Right renal pelvis (tissue), 4 donors: ENCODE measurements at regions not wholly inside any gene's neighbourhood (a gene's known extent, or its start where the extent isn't known, plus 50 kb on each side); places are given as distances from the start of the nearest gene placed in this dataset.
"Not testable (repeated sequence)": the region's sequence is repeated elsewhere in the genome, so short reads cannot be mapped to it uniquely, and the experiment has no call there.

Experiments
- DNase-seq, 4 donors: peaks; one replicate each; pipeline ENCODE4 v3.0.0-alpha.2; 2013; ENCODE audit warnings: low read depth in 4 of 4, low spot score in 3 of 4, missing footprints in 1 of 4

DNA sequence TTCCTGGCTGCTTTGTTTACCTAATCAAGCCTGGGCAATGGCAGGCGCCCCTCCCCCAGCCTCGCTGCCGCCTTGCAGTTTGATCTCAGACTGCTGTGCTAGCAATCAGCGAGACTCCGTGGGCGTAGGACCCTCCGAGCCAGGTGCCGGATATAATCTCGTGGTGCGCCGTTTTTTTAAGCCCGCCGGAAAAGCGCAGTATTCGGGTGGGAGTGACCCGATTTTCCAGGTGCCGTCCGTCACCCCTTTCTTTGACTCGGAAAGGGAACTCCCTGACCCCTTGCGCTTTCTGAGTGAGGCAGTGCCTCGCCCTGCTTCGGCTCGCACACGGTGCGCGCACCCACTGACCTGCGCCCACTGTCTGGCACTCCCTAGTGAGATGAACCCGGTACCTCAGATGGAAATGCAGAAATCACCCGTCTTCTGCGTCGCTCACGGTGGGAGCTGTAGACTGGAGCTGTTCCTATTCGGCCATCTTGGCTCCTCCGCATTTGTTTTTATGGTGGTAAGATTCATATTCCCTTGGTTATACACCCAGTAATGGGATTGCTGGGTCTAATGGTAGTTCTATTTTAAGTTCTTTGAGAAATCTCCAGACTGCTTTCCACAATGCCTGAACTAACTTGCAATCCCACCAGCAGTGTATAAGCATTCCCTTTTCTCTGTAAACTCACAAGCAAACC lies 652.1 kb upstream of the LRFN5 start:
- not testable (repeated sequence) for DNase-seq

DNA sequence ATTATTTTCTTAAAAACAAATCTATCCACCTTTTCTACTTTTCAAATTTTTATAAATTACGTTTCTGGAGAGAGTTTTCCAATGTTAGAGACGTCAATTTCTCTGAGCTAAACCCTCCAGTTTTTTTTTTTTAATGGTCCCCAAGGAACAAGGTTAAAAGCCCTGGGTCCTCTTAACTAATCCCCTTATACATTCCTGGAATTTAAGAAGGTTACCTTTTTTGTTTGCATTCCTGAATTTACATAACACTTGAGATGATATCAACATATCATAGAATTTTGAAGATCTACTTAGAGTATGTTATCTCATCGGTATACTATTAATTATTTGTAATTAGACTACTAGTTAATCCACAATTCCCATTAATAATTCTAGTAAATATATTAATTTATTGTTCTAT lies 662.2 kb upstream of the LRFN5 start:
- no peak for DNase-seq

DNA sequence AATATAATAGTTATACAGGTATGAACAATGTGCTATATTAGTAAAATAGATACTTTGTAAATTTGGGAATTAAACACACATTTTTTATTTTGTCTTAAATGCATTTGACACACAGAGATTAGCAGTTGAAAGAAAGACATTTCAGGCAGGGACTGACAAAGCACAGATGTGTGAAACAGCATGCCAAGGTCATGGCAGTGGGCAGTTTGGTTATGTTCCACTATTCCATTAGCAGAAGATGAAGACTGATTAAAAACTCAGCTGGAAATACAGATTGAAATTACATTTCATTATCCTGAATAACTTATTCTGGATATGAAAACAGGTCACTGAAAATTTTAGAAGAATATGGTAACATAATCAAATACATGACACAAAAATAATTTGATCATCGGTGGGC lies 669.8 kb upstream of the LRFN5 start:
- no peak for DNase-seq

DNA sequence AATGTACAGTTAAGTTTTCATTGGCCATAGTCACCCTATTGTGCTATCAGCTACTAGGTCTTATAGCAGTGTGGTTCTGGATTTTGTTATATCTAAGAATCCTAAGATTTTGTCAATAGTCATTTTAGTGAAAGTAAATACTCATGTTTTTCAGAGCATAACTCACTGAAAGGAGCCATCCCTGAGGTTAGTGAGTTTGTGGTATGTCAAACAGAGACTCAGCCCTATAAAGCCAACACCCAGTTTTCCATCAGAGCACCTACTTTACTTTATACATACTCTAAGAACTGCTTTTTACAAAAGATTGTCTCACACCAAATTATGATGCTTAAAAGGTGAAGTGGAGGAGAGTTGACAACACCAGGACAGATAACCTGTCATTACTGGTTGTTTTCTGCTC lies 686.3 kb upstream of the LRFN5 start:
- no peak for DNase-seq

DNA sequence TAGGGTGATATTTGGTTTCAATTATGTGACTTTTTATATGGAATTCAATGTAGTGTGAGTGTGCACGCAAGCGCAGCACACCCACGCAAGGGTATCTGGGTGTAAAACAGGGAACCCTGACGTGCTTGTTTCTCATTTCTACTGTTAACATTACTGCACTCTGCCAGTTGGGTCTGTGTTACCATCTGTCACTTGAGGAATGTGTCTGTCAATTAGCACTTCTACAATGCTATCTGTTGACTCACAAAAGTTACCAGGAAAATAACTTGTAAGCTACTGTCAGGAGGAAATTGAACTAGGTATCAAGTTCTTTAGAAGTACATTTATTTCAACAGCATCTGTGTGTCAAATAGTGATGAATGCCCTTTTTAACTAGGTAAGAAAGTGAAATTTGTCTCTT lies 695.5 kb upstream of the LRFN5 start:
- no peak for DNase-seq

DNA sequence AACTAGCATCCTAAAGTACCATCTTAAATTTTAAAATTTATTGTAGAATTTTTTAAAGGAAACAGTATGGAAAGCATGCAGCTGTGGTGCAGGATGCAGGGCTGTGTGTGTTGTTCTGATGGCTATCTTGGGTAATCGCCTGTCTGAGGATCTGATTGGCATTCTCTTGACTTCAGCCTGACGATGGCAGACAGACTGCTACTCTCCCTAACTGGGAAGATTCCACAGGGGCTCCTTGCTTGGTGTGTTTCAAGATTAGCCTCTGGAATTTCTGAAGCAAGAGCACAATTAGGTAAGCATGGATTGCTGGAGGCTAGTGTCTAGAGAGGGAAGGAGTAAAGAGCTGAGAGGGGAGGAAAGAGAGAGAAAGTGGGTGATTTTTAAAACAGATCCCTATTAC lies 696.8 kb upstream of the LRFN5 start:
- DNase-seq: no peak

DNA sequence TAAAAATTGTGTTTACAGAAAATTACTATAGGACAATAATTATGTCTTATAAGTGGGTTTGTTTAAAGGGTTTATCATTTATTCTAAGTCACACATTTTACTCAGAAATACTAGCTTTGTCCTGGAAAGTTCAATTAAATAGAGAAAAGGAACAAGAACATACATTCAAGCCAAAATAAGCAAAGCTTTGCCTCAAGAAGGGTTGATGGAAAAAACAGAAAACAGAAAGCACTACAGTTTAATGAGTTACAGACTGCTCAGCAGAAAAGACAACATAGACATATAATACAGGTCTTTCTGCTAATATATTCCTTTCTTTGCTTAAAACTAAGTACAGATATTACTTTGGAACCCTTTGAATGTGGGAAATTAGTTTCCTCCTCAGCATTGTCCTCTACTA lies 703.0 kb upstream of the LRFN5 start:
- DNase-seq: no peak

DNA sequence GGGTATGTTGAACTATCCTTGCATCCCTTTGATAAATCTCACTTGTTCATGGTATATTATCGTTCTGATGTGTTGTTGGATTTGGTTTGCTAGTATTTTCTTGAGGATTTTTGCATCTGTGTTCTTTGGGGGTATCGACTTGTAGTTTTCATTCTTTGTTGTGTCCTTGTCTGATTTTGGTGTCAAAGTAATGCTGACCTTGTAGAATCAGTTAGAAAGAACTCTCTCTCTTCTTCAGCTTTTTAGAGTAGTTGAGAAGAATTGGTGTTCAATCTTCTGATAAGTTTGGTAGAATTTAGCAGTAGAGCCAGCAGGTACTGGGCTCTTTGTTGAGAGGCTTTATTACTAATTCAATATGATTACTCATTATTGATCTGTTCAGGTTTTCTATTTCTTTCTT lies 707.2 kb upstream of the LRFN5 start:
- no peak for DNase-seq

DNA sequence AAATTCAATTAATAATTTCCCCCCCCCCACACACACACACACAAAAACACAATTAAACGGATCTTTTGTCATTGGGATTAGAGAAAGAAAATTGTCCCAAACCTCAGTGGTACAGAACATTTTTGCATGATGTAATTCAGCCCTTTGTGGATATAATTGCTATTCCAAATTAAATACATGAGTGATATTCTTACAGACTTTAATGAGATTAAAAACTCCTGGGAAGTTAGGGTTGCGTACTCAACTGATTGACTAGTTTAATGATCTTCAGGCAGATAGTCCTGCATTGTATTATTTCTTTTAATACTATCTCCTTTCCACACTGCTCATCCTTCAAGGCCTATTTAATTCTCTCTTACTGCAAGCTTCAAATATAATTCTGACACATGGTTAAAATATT lies 711.8 kb upstream of the LRFN5 start:
- DNase-seq: no peak

DNA sequence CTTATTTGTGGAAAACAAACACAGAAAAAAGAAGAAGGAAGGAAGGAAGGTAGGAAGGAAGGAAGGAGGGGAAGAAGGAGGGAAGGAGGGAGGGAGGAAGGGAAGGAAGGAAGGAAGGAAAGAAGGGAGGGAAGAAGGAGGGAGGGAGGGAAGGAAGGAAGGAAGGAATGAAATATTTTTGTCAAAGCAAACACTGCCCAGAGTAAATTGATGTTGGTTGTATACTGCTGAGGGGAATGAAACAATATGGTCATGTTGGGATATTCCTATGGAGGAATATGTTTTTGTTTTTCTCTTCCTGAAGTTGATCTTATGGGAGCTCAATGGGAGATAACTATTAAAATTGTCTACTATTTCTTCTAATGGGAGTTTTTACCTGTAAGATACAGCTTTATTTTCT lies 717.5 kb upstream of the LRFN5 start:
- DNase-seq: no peak

DNA sequence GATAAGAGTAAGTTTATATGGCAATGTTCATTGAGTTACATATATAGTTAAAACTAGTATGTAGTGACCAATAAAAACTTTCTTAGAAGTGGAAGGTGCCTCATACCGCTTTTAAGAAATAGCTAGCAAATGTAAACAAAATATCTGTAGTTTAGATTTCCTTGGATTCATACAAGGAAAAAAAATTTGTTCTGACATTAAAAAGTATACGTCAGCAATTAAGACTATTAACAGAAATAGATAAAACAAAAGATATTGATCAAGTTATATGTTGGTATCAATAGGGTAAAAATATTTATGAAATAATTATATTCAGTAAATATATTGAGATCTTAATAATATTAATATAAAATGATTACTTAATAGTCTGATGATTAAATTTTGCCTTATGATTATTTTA lies 718.8 kb upstream of the LRFN5 start:
- DNase-seq: no peak

DNA sequence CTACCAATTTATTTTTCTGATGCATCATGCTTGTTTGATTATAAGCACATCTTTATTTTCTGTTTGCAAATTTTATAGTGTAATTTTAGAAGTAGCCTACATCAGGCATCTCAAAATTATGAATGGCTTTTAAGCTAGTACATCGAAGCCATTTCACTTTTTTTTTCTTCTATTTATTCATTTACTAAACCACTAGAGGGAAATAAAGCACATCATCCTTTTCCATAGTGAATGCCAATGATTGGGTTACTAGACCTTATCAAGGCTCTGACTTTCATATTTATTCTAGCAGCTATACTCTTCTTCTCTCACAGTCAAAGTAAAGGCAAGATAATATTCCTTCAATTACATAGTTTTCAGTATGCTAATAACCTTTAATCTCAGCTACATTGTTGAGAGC lies 736.4 kb upstream of the LRFN5 start:
- DNase-seq: no peak

DNA sequence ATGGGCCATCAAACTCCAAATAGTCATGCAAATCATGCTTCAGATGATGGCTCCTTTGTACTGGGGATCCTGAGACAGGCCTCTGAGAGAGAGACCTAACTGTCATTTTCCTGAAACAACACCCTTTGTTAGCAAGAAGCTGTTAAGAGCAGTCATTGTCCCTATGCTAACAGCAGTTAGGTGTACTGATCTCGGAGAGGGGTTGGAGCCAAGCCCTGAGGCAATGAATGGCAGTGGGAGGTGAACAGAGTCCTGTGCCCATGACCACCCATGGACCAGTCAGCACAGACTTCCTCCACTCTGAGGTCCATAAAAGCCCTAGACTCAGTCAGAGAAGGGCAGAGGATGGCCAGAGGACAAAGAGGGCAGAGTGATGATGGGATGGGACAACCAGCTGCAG lies 747.6 kb upstream of the LRFN5 start:
- no peak for DNase-seq

DNA sequence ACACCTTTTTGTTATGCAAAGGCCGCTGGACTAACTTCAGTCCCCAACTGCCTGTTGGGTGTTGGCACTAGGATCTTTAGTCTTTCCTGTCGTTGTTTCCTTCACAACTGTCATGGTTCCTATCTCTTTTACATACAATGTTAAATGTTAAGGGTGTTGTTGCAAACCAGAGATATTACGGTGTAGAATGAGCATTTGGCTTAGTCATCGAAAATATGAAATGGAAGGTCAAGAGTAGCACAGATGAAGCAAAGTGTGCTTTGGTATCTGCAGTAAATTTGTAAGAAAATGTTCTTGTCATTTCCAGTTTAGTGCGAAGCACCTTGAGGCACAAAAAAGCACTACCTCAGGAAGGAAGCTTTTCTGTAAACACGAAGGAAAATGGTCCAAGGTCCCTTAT lies 751.3 kb upstream of the LRFN5 start:
- DNase-seq: no peak

DNA sequence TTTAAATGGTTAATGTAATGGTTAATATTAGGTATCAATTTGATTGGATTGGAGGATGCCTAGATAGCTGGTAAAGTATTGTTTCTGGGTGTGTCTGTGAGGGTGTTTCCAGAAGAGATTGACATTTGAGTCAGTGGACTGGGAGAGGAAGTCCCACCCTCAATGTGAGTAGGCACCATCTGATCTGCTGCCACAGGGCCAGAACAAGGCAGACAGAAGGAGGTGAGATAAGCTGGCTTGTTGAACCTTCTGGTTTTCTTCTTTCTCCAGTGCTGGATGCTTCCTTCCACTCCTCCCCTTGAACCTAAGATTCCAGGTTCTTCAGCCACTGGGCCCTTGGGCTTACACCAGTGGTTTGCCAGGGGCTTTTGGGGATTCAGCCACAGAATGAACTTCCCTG lies 756.5 kb upstream of the LRFN5 start:
- no peak for DNase-seq

DNA sequence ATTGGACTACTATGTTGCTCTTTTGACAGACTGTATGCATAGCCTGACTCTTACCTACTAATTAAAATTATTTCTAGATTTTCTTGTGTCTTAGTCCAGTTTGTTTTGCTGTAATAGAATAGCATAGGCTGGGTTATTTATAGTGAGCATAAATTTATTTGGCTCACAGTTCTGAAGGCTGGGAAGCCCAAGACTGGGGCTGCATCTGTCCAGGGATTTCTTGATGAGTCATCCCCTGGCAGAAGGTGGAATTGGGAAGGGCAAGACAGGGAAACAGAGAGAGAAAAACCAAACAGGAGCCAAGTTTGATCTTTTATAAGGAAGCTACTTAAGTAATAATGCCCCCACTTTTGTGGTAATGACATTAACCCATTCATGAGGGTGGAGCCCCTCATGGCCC lies 759.2 kb upstream of the LRFN5 start:
- no peak for DNase-seq

DNA sequence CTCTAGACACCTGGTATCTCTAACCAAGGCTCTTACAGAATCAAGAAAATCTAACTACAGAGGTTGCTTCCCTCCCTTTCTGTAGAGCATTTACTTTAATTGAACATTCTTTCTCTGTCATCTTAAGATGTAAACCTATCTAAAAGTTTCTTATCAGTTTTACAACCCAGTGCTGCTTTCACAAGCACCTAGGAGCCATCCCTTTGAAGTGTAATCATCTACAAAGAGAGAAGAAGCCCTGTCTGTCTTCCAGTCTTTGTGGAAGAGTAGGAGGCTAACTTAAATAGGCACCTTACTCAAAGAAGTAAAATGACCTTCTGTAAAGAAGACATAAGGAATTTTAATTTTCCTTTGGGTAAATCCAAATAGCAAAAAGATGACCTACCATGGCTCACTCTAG lies 763.9 kb upstream of the LRFN5 start:
- DNase-seq: no peak

DNA sequence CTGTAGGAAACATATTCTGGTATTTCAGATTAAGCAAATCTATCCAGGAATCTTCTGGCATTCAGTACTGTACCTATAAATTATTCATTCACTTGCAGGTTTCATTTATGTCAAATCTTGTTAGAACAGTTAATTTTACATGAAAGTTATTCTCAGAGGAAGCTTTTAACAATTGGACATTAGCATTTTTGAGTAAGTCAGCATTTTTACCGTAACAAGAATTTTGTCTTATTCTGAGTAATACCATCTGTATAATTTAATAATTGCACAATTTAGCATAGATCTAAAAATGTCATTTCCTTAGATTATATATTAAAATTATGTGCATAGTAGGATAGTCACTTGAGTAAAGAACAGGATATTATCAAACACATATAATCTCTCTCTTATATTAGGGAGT lies 764.8 kb upstream of the LRFN5 start:
- no peak for DNase-seq

DNA sequence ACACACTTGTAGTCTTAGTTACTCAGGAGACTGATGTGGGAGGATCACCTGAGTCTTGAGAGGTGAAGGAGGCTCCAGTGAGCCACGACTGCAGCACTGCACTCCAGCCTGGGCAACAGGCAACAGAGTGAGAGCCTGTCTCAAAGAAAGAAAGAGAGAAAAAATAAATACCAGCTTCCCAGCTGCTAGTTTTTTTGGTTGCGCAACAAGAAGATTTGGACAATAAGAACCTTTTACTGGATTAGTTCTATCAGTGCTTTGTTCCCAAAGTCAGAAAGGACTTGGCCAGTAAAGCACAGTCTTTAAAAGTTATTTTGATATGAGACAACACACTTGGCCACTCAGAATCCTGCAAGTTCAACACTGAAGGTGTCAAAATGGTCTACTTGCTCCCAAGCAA lies 768.1 kb upstream of the LRFN5 start:
- DNase-seq: no peak

DNA sequence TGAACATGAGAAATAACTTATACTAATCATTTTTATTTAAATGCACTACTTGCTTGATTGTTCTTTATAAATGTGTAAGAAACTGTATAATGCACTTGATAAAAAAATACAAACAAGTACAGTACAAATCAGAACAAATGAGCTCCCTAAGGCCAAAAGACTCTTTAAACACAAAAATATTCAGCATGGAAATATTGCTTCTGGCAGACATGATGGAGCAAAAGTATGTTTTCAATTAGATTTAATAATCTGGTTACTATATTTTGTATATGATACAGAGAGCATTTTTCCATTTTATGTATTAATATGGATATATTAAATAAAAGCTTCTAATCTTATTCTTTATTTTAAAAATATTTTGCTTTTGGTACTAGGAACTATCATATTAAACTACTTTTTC lies 800.2 kb upstream of the LRFN5 start:
- DNase-seq: no peak

DNA sequence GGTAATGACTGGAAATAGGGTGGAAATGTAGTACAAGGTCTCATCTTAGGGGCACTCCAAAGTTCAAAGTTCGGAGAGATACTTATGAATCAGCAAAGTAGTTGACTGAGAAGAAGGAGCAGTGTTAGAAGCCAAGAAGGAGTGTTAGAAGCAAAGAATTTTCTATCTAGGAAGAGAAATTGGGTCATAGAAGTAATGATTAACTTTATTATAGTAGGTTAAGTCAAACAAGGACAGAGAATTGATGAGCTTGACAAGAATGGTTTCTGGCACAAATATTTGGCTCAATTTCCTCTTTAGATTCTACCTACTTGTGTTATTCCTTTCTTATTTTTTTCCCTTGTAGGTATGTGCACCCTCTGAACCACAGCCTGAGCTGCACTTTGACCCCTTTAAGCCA lies 810.5 kb upstream of the LRFN5 start:
- DNase-seq: no peak

DNA sequence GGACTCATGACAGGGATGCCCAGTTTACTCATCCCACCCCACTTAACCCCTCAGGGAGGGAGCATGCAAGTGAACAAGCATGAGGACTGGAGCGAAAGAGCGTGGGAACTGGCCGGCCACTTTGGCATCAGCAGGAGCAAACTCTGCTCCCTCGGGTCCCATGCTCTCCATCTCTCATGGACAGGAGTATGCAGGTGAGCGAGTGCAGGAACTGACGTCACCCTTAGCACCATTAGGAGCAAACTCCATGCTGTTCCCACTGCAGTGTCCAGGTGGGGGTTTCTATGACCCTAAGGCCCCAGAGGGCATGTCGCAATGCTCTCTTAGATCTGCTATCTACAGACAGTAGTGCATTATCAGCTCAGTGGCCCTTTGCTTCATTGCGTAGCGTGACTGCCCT lies 821.8 kb upstream of the LRFN5 start:
- DNase-seq: no peak

DNA sequence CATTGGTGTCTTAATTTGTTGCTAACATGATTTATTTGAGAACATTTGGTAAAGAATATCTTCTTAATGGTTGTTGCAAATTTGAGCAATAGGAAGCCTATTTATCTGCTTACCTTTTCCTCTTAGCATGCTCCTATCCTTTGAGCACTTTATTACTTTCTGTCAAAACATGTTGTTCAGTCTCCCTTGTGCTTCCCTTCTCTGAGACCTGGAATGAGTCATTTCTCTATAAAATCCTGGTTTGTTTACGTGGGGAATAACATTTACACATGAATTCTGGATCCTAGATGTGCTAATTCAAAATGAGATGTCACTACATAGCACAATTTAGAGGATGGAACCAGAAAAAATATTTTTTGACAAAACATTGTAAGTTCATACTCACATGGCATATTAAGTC lies 844.0 kb upstream of the LRFN5 start:
- DNase-seq: no peak
